ENCODE measurements at regions not wholly inside any gene's neighbourhood (a gene's known extent, or its start where the extent isn't known, plus 50 kb on each side); places are given as distances from the start of the nearest gene placed in this dataset.

DNA sequence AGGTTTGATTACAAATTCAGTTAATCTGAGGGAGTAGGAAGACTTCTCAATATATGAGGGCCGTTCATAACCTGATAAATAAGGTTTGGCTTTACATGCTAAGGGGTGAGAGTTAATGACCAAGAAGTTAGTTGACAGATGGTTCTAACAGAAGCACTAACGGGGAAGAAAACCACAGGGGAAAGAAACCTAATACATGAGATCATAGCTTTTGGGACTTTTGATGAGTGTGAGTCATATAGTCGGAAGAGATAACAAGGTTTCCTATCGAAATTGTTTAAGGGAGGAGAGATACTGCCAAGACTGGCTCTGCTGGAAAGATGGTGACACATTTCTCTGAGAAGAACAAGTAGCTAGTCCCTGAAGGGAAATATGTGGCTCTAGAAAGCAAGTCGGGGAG lies 140.1 kb downstream of the COX7C start:
- TF ChIP-seq POLR2A (IDR thresholded peaks at IDR 0.05; ENCODE audit: low read depth, low read length) (no peak), TAF1 (IDR thresholded peaks at IDR 0.05; ENCODE audit: borderline replicate concordance, low read depth, low read length) (no peak)
